HL-60 (cell line): ENCODE measurements at regions not wholly inside any gene's neighbourhood (a gene's known extent, or its start where the extent isn't known, plus 50 kb on each side); places are given as distances from the start of the nearest gene placed in this dataset.

Experiments used
- DNase-seq, 2 experiments: peaks; one replicate each; pipeline ENCODE4 v3.0.0-alpha.2; 2010 to 2020; ENCODE audit warnings: low read depth in 1 of 2, low spot score in 1 of 2
- H3K27ac ChIP-seq: fragments of 250-450 bp; sonication (Bioruptor Pico); replicated peaks from 2 replicates; pipeline ENCODE4 v1.5.1; 2020; ENCODE audit warnings: mild to moderate bottlenecking, moderate library complexity
- H3K27me3 ChIP-seq: fragments of 250-450 bp; sonication (Bioruptor Pico); 2 replicates; pipeline ENCODE4 v1.5.1; 2021; ENCODE audit warnings: mild to moderate bottlenecking, moderate library complexity; ENCODE audit not compliant: insufficient read depth, poor library complexity, severe bottlenecking
- H3K4me3 ChIP-seq: replicated peaks from 2 replicates; pipeline ENCODE4 v1.5.1; 2011; ENCODE audit warnings: mild to moderate bottlenecking, control low read depth, low read length; ENCODE audit not compliant: insufficient read depth
- GABPA ChIP-seq: IDR thresholded peaks from 2 replicates; pipeline ENCODE4 v1.6.1; 2012; ENCODE audit warnings: low read depth
- POLR2AphosphoS5 ChIP-seq: IDR thresholded peaks from 2 replicates; pipeline ENCODE4 v1.6.1; 2012; ENCODE audit warnings: low read depth
- SPI1 ChIP-seq: IDR thresholded peaks from 2 replicates; pipeline ENCODE4 v1.6.1; 2012; ENCODE audit warnings: low read depth, mild to moderate bottlenecking, borderline replicate concordance
- TF ChIP-seq, protein P1 (sequence below): IDR thresholded peaks from one replicate; pipeline ENCODE4 v1.5.1; 2011; ENCODE audit warnings: low read length, control low read depth, inconsistent platforms; ENCODE audit not compliant: insufficient read depth
- TF ChIP-seq, protein P2 (sequence below): IDR thresholded peaks from 2 replicates; pipeline ENCODE4 v1.6.1; 2012; ENCODE audit warnings: low read depth; ENCODE audit not compliant: insufficient replicate concordance

DNA sequence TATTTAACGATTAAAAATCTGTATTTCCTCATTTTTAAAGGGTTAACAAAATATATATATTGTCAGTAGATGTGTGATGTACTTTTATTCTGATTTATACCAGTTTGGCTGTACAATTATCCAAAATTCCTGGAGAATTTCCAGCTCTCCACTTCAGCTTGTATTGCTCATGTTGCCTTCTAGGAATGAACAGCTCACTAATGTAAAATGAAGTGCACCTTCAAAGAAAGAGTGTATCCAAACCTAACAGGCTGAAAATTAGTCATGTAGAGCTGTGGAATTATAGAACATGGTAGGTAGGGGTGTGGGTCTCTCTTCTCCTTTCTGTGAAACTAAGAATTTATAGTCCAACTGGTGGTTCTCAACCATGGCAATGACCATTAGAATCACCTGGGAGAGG, 362.0 kb downstream of the ETNK1 start:
- H3K27ac ChIP-seq: no peak overlapping the region
- no peak for DNase-seq
- no peak overlapping the region for H3K4me3 ChIP-seq
- TF ChIP-seq, protein P1, sequence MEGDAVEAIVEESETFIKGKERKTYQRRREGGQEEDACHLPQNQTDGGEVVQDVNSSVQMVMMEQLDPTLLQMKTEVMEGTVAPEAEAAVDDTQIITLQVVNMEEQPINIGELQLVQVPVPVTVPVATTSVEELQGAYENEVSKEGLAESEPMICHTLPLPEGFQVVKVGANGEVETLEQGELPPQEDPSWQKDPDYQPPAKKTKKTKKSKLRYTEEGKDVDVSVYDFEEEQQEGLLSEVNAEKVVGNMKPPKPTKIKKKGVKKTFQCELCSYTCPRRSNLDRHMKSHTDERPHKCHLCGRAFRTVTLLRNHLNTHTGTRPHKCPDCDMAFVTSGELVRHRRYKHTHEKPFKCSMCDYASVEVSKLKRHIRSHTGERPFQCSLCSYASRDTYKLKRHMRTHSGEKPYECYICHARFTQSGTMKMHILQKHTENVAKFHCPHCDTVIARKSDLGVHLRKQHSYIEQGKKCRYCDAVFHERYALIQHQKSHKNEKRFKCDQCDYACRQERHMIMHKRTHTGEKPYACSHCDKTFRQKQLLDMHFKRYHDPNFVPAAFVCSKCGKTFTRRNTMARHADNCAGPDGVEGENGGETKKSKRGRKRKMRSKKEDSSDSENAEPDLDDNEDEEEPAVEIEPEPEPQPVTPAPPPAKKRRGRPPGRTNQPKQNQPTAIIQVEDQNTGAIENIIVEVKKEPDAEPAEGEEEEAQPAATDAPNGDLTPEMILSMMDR: no peak
- TF ChIP-seq SPI1 (no peak), GABPA (no peak), POLR2AphosphoS5 (no peak)
- TF ChIP-seq, protein P2, sequence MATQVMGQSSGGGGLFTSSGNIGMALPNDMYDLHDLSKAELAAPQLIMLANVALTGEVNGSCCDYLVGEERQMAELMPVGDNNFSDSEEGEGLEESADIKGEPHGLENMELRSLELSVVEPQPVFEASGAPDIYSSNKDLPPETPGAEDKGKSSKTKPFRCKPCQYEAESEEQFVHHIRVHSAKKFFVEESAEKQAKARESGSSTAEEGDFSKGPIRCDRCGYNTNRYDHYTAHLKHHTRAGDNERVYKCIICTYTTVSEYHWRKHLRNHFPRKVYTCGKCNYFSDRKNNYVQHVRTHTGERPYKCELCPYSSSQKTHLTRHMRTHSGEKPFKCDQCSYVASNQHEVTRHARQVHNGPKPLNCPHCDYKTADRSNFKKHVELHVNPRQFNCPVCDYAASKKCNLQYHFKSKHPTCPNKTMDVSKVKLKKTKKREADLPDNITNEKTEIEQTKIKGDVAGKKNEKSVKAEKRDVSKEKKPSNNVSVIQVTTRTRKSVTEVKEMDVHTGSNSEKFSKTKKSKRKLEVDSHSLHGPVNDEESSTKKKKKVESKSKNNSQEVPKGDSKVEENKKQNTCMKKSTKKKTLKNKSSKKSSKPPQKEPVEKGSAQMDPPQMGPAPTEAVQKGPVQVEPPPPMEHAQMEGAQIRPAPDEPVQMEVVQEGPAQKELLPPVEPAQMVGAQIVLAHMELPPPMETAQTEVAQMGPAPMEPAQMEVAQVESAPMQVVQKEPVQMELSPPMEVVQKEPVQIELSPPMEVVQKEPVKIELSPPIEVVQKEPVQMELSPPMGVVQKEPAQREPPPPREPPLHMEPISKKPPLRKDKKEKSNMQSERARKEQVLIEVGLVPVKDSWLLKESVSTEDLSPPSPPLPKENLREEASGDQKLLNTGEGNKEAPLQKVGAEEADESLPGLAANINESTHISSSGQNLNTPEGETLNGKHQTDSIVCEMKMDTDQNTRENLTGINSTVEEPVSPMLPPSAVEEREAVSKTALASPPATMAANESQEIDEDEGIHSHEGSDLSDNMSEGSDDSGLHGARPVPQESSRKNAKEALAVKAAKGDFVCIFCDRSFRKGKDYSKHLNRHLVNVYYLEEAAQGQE: no peak
- no peaks in the 10 kb centered on the region for H3K27me3 ChIP-seq

DNA sequence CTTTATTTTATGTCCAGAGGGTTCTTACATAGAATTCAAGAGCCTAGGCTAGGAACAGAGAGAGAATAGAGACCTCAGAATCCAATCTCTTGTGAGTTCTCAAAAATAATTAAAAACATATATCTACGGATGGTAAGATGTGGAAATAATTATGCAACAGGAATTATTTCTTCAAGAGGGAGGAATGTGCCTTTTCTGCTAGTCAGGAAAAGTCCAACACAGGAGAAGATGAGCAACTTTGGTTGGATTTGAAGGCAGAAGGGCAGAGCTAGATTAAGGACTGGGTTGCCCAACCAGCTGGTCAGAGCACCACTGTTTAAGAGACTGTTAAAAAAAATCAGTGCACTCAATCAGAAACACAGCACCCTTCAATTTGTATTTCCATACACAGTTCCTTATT, 365.5 kb downstream of the ETNK1 start:
- Histone ChIP-seq H3K27me3 (no peaks in the 10 kb centered on the region), H3K4me3 (no peak overlapping the region), H3K27ac (no peak overlapping the region)
- no peak for TF ChIP-seq SPI1
- TF ChIP-seq POLR2AphosphoS5: no peak
- TF ChIP-seq GABPA: no peak
- TF ChIP-seq, protein P2: no peak
- no peak for DNase-seq

DNA sequence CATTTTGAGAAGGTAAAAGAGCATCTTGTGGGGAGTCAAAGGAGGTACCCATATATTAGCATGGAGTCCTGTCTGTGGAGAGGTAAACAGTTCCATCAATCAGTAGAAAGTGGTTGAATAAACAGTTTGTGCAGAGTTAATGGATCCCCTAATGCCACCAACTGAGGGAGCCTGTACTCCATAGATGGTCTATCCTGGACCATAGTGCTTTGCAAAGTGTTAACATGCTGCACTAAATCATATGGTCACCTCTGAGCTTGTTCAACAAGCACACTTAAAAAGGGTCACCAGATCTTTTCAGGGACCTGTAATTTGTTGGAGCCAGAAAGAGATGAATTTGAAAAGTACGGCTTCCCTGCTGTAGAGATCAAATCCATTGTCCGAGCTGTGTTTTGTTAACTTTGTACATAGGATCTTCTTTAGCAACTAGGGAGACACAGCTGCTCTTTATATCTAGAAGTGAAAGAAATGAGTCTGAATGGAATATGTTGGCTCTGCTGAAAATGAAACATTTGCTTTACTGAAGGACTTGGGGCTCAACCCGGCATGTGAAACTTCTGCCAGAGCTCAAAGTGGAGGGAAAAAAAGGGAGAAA, 366.4 kb downstream of the ETNK1 start:
- H3K27ac ChIP-seq: no peak overlapping the region
- H3K4me3 ChIP-seq: no peak overlapping the region
- no peaks in the 10 kb centered on the region for H3K27me3 ChIP-seq
- no peak for DNase-seq
- TF ChIP-seq POLR2AphosphoS5: no peak
- no peak for TF ChIP-seq SPI1
- TF ChIP-seq, protein P1: no peak
- TF ChIP-seq GABPA: no peak
- TF ChIP-seq, protein P2: no peak
